ENCODE measurements at regions not wholly inside any gene's neighbourhood (a gene's known extent, or its start where the extent isn't known, plus 50 kb on each side); places are given as distances from the start of the nearest gene placed in this dataset.

- no peak for TF ChIP-seq CTCF (IDR thresholded peaks at IDR 0.05; ENCODE audit: insufficient read depth, low read length, poor library complexity, severe bottlenecking)
- H3K36me3 ChIP-seq (ENCODE audit: control insufficient read depth, insufficient read depth, low read length) = no peaks in the 10 kb centered on the region
- H3K4me3 ChIP-seq (ENCODE audit: low read depth, low read length) = no peak overlapping the region
- H3K27me3 ChIP-seq (ENCODE audit: control insufficient read depth, insufficient read depth, low read length) = no peaks in the 10 kb centered on the region
- DNase-seq (ENCODE audit: low read depth) = no peak
These were observed 110.7 kb upstream of the SPRY2 start for GRCh38 chr13:80451641-80452040.

GRCh38 chr13:80450386-80450785 lies 109.5 kb upstream of the SPRY2 start:
- TF ChIP-seq CTCF (IDR thresholded peaks at IDR 0.05; ENCODE audit: insufficient read depth, low read length, poor library complexity, severe bottlenecking) = no peak
- no peaks in the 10 kb centered on the region for H3K36me3 ChIP-seq (ENCODE audit: control insufficient read depth, insufficient read depth, low read length)
- no peak overlapping the region for H3K4me3 ChIP-seq (ENCODE audit: low read depth, low read length)
- no peak for DNase-seq (ENCODE audit: low read depth)
- H3K27me3 ChIP-seq (ENCODE audit: control insufficient read depth, insufficient read depth, low read length) = no peaks in the 10 kb centered on the region

GRCh38 chr13:80448725-80449124 lies 107.8 kb upstream of the SPRY2 start:
- no peak overlapping the region for H3K4me3 ChIP-seq (ENCODE audit: low read depth, low read length)
- no peaks in the 10 kb centered on the region for H3K36me3 ChIP-seq (ENCODE audit: control insufficient read depth, insufficient read depth, low read length)
- no peaks in the 10 kb centered on the region for H3K27me3 ChIP-seq (ENCODE audit: control insufficient read depth, insufficient read depth, low read length)
- no peak for TF ChIP-seq CTCF (IDR thresholded peaks at IDR 0.05; ENCODE audit: insufficient read depth, low read length, poor library complexity, severe bottlenecking)
- no peak for DNase-seq (ENCODE audit: low read depth)

- H3K27me3 ChIP-seq (ENCODE audit: control insufficient read depth, insufficient read depth, low read length) = no peaks in the 10 kb centered on the region
- no peak for DNase-seq (ENCODE audit: low read depth)
- H3K4me3 ChIP-seq (ENCODE audit: low read depth, low read length) = no peak overlapping the region
- no peak for TF ChIP-seq CTCF (IDR thresholded peaks at IDR 0.05; ENCODE audit: insufficient read depth, low read length, poor library complexity, severe bottlenecking)
- no peaks in the 10 kb centered on the region for H3K36me3 ChIP-seq (ENCODE audit: control insufficient read depth, insufficient read depth, low read length)
These were observed 106.8 kb upstream of the SPRY2 start for GRCh38 chr13:80447747-80448146.

GRCh38 chr13:80444240-80445015 lies 103.5 kb upstream of the SPRY2 start:
- Histone ChIP-seq H3K27me3 (ENCODE audit: control insufficient read depth, insufficient read depth, low read length) (no peaks in the 10 kb centered on the region), H3K4me3 (ENCODE audit: low read depth, low read length) (no peak overlapping the region), H3K36me3 (ENCODE audit: control insufficient read depth, insufficient read depth, low read length) (no peaks in the 10 kb centered on the region)
- TF ChIP-seq CTCF (IDR thresholded peaks at IDR 0.05; ENCODE audit: insufficient read depth, low read length, poor library complexity, severe bottlenecking) = no peak
- no peak for DNase-seq (ENCODE audit: low read depth)

- DNase-seq (ENCODE audit: low read depth) = no peak
- Histone ChIP-seq H3K4me3 (ENCODE audit: low read depth, low read length) (no peak overlapping the region), H3K36me3 (ENCODE audit: control insufficient read depth, insufficient read depth, low read length) (no peaks in the 10 kb centered on the region), H3K27me3 (ENCODE audit: control insufficient read depth, insufficient read depth, low read length) (no peaks in the 10 kb centered on the region)
- TF ChIP-seq CTCF (IDR thresholded peaks at IDR 0.05; ENCODE audit: insufficient read depth, low read length, poor library complexity, severe bottlenecking) = no peak
These were observed 101.7 kb upstream of the SPRY2 start for GRCh38 chr13:80442609-80443008.
